ENCODE measurements at regions not wholly inside any gene's neighbourhood (a gene's known extent, or its start where the extent isn't known, plus 50 kb on each side); places are given as distances from the start of the nearest gene placed in this dataset.

GRCh38 chrX:6440648-6441047 is 94.3 kb downstream of the VCX3A start:
- no peak for TF ChIP-seq CTCF (IDR thresholded peaks at IDR 0.05; ENCODE audit: extremely low read depth in 1 of 2, insufficient read depth in 1 of 2, low read depth in 1 of 2, low read length in 2 of 2)
- no peak for TF ChIP-seq EZH2 (IDR thresholded peaks at IDR 0.05; ENCODE audit: borderline replicate concordance, low read depth, low read length, severe bottlenecking)
- TF ChIP-seq POLR2A (IDR thresholded peaks at IDR 0.05; ENCODE audit: low read depth, low read length), result no peak
- TF ChIP-seq GATA2 (IDR thresholded peaks at IDR 0.05; ENCODE audit: insufficient read depth, insufficient read length, low read depth, low read length), result no peak
- no peak for TF ChIP-seq JUN (IDR thresholded peaks at IDR 0.05; ENCODE audit: borderline replicate concordance, insufficient read depth, insufficient read length, low read depth)
